B cell (primary cell): ENCODE measurements at regions not wholly inside any gene's neighbourhood (a gene's known extent, or its start where the extent isn't known, plus 50 kb on each side); places are given as distances from the start of the nearest gene placed in this dataset.
A peak's percentile ranks its signal among the peaks of the same experiment; 100 is the strongest.

Experiments
- ATAC-seq: fragments of 200-7000 bp; cut with Tn5 transposase; one replicate; pipeline ENCODE4 v1.10.0; 2021; ENCODE audit warnings: low read depth, mild to moderate bottlenecking, moderate number of reproducible peaks, moderate library complexity
- CTCF ChIA-PET: fragments of 350-600 bp; sonication (Branson Sonifier 250); formaldehyde crosslinking; loops from one replicate; lab custom pipeline; 2021; ENCODE audit warnings: antibody characterized with exemption, inconsistent platforms; lab: Charles Lee
- POLR2A ChIA-PET: fragments of 350-600 bp; sonication (Branson Sonifier 250); formaldehyde crosslinking; loops from one replicate; lab custom pipeline; 2021; ENCODE audit warnings: antibody characterized with exemption; lab: Charles Lee
- DNase-seq: peaks from one replicate; pipeline ENCODE4 v3.0.0; 2013
- H2AFZ ChIP-seq: 2 replicates; pipeline ENCODE4 v1.6.1; 2012; ENCODE audit warnings: mild to moderate bottlenecking, low read depth, low read length; ENCODE audit not compliant: insufficient read depth, poor library complexity, severe bottlenecking
- H3K27ac ChIP-seq, 2 donors: 1 replicate in 1 of 2; 2 replicates in 1 of 2; pipeline ENCODE4 v1.5.1; 2012 to 2013; ENCODE audit warnings: low read length in 2 of 2, mild to moderate bottlenecking in 2 of 2, moderate library complexity in 1 of 2
- H3K27me3 ChIP-seq, 4 experiments: fragments of 200-600 bp in 1 of 4; sonication (generic) in 1 of 4; replicated peaks in 1 of 4; 1 replicate in 2 of 4; 2 replicates in 2 of 4; pipeline versions ENCODE4 v1.6.1 to v1.7.0; 2013 to 2016; ENCODE audit warnings: low read length in 3 of 4, mild to moderate bottlenecking in 2 of 4, mixed read lengths in 1 of 4, moderate library complexity in 1 of 4; ENCODE audit not compliant: insufficient read depth in 4 of 4, control insufficient read depth in 3 of 4; ENCODE audit errors: control extremely low read depth in 1 of 4
- H3K36me3 ChIP-seq, 2 experiments: replicated peaks in 1 of 2; 1 replicate in 1 of 2; 2 replicates in 1 of 2; pipeline versions ENCODE4 v1.6.1 to v1.7.1; 2013; ENCODE audit warnings: low read length in 1 of 2; ENCODE audit not compliant: insufficient read depth in 2 of 2, control insufficient read depth in 1 of 2; ENCODE audit errors: control extremely low read depth in 1 of 2, extremely low read depth in 1 of 2
- H3K4me1 ChIP-seq, 2 donors: fragments of 200-600 bp in 1 of 2; sonication (generic) in 1 of 2; 1 replicate in 1 of 2; 2 replicates in 1 of 2; pipeline versions ENCODE4 v1.5.1 to v1.6.1; 2013 to 2017; ENCODE audit warnings: low read length in 2 of 2; ENCODE audit not compliant: control insufficient read depth in 2 of 2, insufficient read depth in 2 of 2
- H3K4me2 ChIP-seq: replicated peaks from 2 replicates; pipeline ENCODE3; 2012; ENCODE audit warnings: mild to moderate bottlenecking, low read depth, low read length; ENCODE audit not compliant: poor library complexity, severe bottlenecking
- H3K4me3 ChIP-seq, 5 experiments: fragments of 200-600 bp in 1 of 5; sonication (generic) in 1 of 5; 1 replicate in 3 of 5; 2 replicates in 2 of 5; pipeline versions ENCODE4 v1.5.1 to v1.7.0; 2011 to 2016; ENCODE audit warnings: low read length in 4 of 5, mild to moderate bottlenecking in 4 of 5, low read depth in 2 of 5, control low read depth in 1 of 5, moderate library complexity in 1 of 5; ENCODE audit not compliant: insufficient read depth in 1 of 5; ENCODE audit errors: control extremely low read depth in 1 of 5, extremely low read depth in 1 of 5
- H3K79me2 ChIP-seq: fragments of 200-600 bp; sonication (generic); one replicate; pipeline ENCODE4 v1.6.0; 2016; ENCODE audit warnings: low read length; ENCODE audit not compliant: control insufficient read depth, insufficient read depth
- H3K9ac ChIP-seq: fragments of 200-600 bp; sonication (generic); 2 replicates; pipeline ENCODE4 v1.6.1; 2017; ENCODE audit warnings: mild to moderate bottlenecking, low read length, moderate library complexity
- H3K9me3 ChIP-seq, 3 donors: one replicate each; pipeline versions ENCODE4 v1.6.1 to v1.7.1; 2013; ENCODE audit warnings: low read length in 2 of 3; ENCODE audit not compliant: control insufficient read depth in 2 of 3, insufficient read depth in 1 of 3; ENCODE audit errors: control extremely low read depth in 1 of 3
- H4K20me1 ChIP-seq: 2 replicates; pipeline ENCODE4 v1.6.0; 2012; ENCODE audit warnings: mild to moderate bottlenecking, low read length; ENCODE audit not compliant: insufficient read depth, control insufficient read depth, poor library complexity, severe bottlenecking
- H3K27ac Mint-ChIP-seq: one replicate; pipeline ENCODE4 v1.8.0; 2021; ENCODE audit warnings: mixed read lengths
- H3K27me3 Mint-ChIP-seq: one replicate; pipeline ENCODE4 v1.8.0; 2021; ENCODE audit warnings: mixed read lengths
- H3K4me1 Mint-ChIP-seq: one replicate; pipeline ENCODE4 v1.8.0; 2021; ENCODE audit warnings: mixed read lengths
- H3K4me3 Mint-ChIP-seq: one replicate; pipeline ENCODE4 v1.8.0; 2021; ENCODE audit warnings: mixed read lengths
- H3K9me3 Mint-ChIP-seq: one replicate; pipeline ENCODE4 v1.8.0; 2022; ENCODE audit warnings: mixed read lengths; ENCODE audit not compliant: insufficient read depth
- EZH2 ChIP-seq: IDR thresholded peaks from 2 replicates; pipeline ENCODE4 v1.6.1; 2012; ENCODE audit warnings: borderline replicate concordance, low read depth, mild to moderate bottlenecking, moderate library complexity, low read length; ENCODE audit not compliant: insufficient read depth, poor library complexity, severe bottlenecking
- WGBS: methylation state at CpG from one replicate; pipeline ENCODE4 v1.1.5; 2013; ENCODE audit warnings: missing lambda C conversion rate; ENCODE audit not compliant: insufficient coverage; 5-methylcytosine and 5-hydroxymethylcytosine counted together
- intact Hi-C: fragments of 100-400 bp; cut with micrococcal nuclease; formaldehyde crosslinking; loops from one replicate; pipeline ENCODE4 v1.10.0; 2022
- TF ChIP-seq, protein P1 (sequence below): fragments of 200-600 bp; IDR thresholded peaks from one replicate; pipeline ENCODE4 v1.8.0; 2022; ENCODE audit warnings: antibody characterized with exemption, mild to moderate bottlenecking

DNA sequence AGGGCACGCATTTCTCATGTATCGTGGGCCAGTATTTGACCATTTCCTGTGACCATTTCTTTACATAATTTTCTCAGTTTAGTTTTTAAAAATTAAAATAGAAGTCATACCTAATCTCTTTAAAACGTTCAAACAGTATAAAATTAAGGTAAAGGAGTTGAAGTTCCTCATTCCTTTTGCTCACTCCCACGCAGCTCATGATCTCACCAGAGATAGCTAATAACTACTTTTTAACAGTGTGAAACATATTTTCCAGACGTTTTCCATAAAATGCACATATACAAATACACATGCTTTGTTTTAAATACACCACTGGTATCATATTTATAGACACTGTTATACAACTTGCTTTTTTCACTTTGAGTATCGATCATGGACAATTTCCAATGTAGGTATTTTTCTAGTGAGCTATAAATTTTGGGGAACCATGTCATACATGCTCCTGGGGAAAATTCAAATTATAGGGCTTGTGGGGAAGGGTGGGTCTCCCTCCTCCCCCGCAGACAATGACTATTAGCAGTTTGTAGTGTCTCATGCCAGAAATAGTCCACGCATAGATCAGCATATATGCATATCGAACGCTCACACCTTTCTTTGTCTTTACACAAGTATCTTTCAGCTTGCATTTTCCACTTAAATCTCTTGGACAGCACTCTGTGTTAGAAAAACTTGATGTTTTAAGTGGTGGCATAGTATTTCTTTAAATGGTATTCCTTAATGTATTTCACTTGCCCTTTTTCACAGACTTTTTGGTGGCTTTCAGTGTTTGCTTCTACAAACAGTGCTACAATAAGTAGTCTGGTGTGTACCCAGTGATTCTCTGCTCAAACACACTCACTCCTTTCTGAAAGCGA lies 145.5 kb upstream of the ZNF217 start:
- H3K4me1 Mint-ChIP-seq = peaks cover 73% of the 10 kb centered on the region
- no peaks in the 10 kb centered on the region for H3K27me3 Mint-ChIP-seq
- H3K4me3 Mint-ChIP-seq = peak overlapping the region; percentile 84
- H3K4me2 ChIP-seq = peak overlapping the region; percentile 69
- H3K27ac ChIP-seq = peak overlapping the region; percentile 77 to 79
- H3K4me1 ChIP-seq = peaks cover 64 to 65% of the 10 kb centered on the region in 2 donors
- H3K36me3 ChIP-seq = no peaks in the 10 kb centered on the region
- H3K9me3 ChIP-seq = no peaks in the 10 kb centered on the region
- no peaks in the 10 kb centered on the region for H3K27me3 ChIP-seq
- peak overlapping the region; percentile 62 for H3K9ac ChIP-seq
- no peaks in the 10 kb centered on the region for H3K79me2 ChIP-seq
- intact Hi-C loops = loop anchor here (1.0 to 5.0 kb wide), 4 partner anchors 10 to 203 kb away; no protein-coding TSS in a partner anchor
- ChIA-PET POLR2A (interaction anchor here (0.6 to 1.3 kb wide), 8 partner anchors 9 to 200 kb away, joined by 3 to 7 read pairs (median 3); no protein-coding TSS in a partner anchor), CTCF (interaction anchor here (0.6 to 1.9 kb wide), 11 partner anchors 9 to 201 kb away, joined by 3 to 8 read pairs (median 4); no protein-coding TSS in a partner anchor)
- H4K20me1 ChIP-seq = no peaks in the 10 kb centered on the region
- ATAC-seq (peak; percentile 22), DNase-seq (peak; percentile 53)
- H3K9me3 Mint-ChIP-seq = no peaks in the 10 kb centered on the region
- peak overlapping the region; percentile 93 for H3K27ac Mint-ChIP-seq
- peak overlapping the region; percentile 73 for H2AFZ ChIP-seq
- H3K4me3 ChIP-seq = peak overlapping the region in 3 of 5 experiments; percentile 41 to 56 (median 46)
- WGBS = no CpG with 5 or more reads among the region's 11 CpGs
- TF ChIP-seq, protein P1, sequence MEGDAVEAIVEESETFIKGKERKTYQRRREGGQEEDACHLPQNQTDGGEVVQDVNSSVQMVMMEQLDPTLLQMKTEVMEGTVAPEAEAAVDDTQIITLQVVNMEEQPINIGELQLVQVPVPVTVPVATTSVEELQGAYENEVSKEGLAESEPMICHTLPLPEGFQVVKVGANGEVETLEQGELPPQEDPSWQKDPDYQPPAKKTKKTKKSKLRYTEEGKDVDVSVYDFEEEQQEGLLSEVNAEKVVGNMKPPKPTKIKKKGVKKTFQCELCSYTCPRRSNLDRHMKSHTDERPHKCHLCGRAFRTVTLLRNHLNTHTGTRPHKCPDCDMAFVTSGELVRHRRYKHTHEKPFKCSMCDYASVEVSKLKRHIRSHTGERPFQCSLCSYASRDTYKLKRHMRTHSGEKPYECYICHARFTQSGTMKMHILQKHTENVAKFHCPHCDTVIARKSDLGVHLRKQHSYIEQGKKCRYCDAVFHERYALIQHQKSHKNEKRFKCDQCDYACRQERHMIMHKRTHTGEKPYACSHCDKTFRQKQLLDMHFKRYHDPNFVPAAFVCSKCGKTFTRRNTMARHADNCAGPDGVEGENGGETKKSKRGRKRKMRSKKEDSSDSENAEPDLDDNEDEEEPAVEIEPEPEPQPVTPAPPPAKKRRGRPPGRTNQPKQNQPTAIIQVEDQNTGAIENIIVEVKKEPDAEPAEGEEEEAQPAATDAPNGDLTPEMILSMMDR = no peak
- TF ChIP-seq EZH2 = no peak
